ENCODE measurements at regions not wholly inside any gene's neighbourhood (a gene's known extent, or its start where the extent isn't known, plus 50 kb on each side); places are given as distances from the start of the nearest gene placed in this dataset.

DNA sequence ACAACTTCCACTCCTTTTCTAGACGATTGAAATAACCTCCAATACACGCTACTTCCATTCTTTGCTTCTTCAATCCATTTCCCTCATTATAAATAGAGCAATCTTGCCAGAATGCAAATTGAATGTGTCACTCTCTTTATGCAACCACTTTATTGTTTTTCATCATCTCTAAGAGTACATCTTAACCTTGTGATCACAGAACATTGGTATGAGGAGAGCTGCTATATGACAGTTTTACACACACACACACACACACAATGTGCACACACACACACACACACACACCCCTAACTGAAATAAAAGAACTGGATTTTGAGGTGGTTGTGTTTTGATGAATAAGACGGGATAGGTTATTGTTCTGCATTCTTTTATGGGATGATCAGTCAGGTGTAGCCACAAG is 187.0 kb downstream of the HDGFL1 start:
- TF ChIP-seq CTCF (conservative IDR thresholded peaks at IDR 0.05): no peak
- TF ChIP-seq EZH2 (IDR thresholded peaks at IDR 0.05; ENCODE audit: low read depth): no peak
